ENCODE measurements at regions not wholly inside any gene's neighbourhood (a gene's known extent, or its start where the extent isn't known, plus 50 kb on each side); places are given as distances from the start of the nearest gene placed in this dataset.
"Not testable (repeated sequence)": the region's sequence is repeated elsewhere in the genome, so short reads cannot be mapped to it uniquely, and the experiment has no call there.

- H3K27ac ChIP-seq, result no peak overlapping the region
- no peak overlapping the region for H3K4me3 ChIP-seq
Observed at GRCh38 chrX:73965833-73966232, 113.3 kb upstream of the XIST start.

- Histone ChIP-seq H3K4me3 (no peak overlapping the region), H3K27ac (no peak overlapping the region)
Observed at GRCh38 chrX:73964579-73964978, 112.1 kb upstream of the XIST start.

GRCh38 chrX:73963682-73964081, 111.2 kb upstream of the XIST start:
- H3K27ac ChIP-seq, result no peak overlapping the region
- H3K4me3 ChIP-seq, result no peak overlapping the region

GRCh38 chrX:73962948-73963347, 110.4 kb upstream of the XIST start:
- H3K27ac ChIP-seq, result no peak overlapping the region
- no peak overlapping the region for H3K4me3 ChIP-seq

GRCh38 chrX:73961867-73962266, 109.4 kb upstream of the XIST start:
- H3K27ac ChIP-seq, result not testable (repeated sequence)

GRCh38 chrX:73944563-73944908, 92.0 kb upstream of the XIST start:
- Histone ChIP-seq H3K27ac (peak overlapping the region; percentile 46 to 91 (median 85)), H3K4me3 (peak overlapping the region; percentile 45 to 77 (median 54))

More at GRCh38 chrX:73961867-73962266, 109.4 kb upstream of the XIST start:
- H3K4me3 ChIP-seq, result not testable (repeated sequence)

GRCh38 chrX:73943693-73944562, 91.4 kb upstream of the XIST start:
- H3K27ac ChIP-seq, result peak overlapping the region; percentile 46 to 91 (median 85)

GRCh38 chrX:73940893-73941470, 88.5 kb upstream of the XIST start:
- Histone ChIP-seq H3K27ac (no peak overlapping the region), H3K4me3 (no peak overlapping the region)

More at GRCh38 chrX:73943693-73944562, 91.4 kb upstream of the XIST start:
- peak overlapping the region; percentile 45 to 77 (median 54) for H3K4me3 ChIP-seq

- not testable (repeated sequence) for H3K4me3 ChIP-seq, H3K27ac ChIP-seq
Observed at GRCh38 chrX:73937843-73938242, 85.3 kb upstream of the XIST start.

- Histone ChIP-seq H3K4me3 (no peak overlapping the region), H3K27ac (no peak overlapping the region)
Observed at GRCh38 chrX:73932522-73932921, 80.0 kb upstream of the XIST start.

GRCh38 chrX:73930300-73930699, 77.8 kb upstream of the XIST start:
- Histone ChIP-seq H3K4me3 (no peak overlapping the region), H3K27ac (no peak overlapping the region)

GRCh38 chrX:73922856-73923455, 70.4 kb upstream of the XIST start:
- no peak overlapping the region for H3K27ac ChIP-seq
- no peak overlapping the region for H3K4me3 ChIP-seq

- peak overlapping the region in 1 of 21 experiments; percentile 9 for H3K27ac ChIP-seq
- H3K4me3 ChIP-seq, result no peak overlapping the region
Observed at GRCh38 chrX:73916931-73917667, 64.6 kb upstream of the XIST start.

GRCh38 chrX:73916489-73916888, 64.0 kb upstream of the XIST start:
- Histone ChIP-seq H3K4me3 (no peak overlapping the region), H3K27ac (no peak overlapping the region)

- H3K4me3 ChIP-seq, H3K27ac ChIP-seq: not testable (repeated sequence)
Observed at GRCh38 chrX:73914792-73915191, 62.3 kb upstream of the XIST start.

GRCh38 chrX:73913580-73913979, 61.1 kb upstream of the XIST start:
- H3K27ac ChIP-seq, result no peak overlapping the region

GRCh38 chrX:73911946-73912345, 59.4 kb upstream of the XIST start:
- not testable (repeated sequence) for H3K27ac ChIP-seq

More at GRCh38 chrX:73913580-73913979, 61.1 kb upstream of the XIST start:
- no peak overlapping the region for H3K4me3 ChIP-seq

GRCh38 chrX:73905749-73906374, 53.3 kb upstream of the XIST start:
- not testable (repeated sequence) for H3K4me3 ChIP-seq, H3K27ac ChIP-seq

More at GRCh38 chrX:73911946-73912345, 59.4 kb upstream of the XIST start:
- not testable (repeated sequence) for H3K4me3 ChIP-seq

- Histone ChIP-seq H3K4me3 (no peak overlapping the region), H3K27ac (no peak overlapping the region)
Observed at GRCh38 chrX:73903941-73904340, 51.4 kb upstream of the XIST start.

Data from skin epidermis (tissue), 12 donors.